GM10266 (cell line): ENCODE measurements at regions not wholly inside any gene's neighbourhood (a gene's known extent, or its start where the extent isn't known, plus 50 kb on each side); places are given as distances from the start of the nearest gene placed in this dataset.

Source experiments
- DNase-seq: peaks from one replicate; pipeline ENCODE4 v3.0.0; 2012; ENCODE audit errors: extremely low spot score
- CTCF ChIP-seq: IDR thresholded peaks from 2 replicates; pipeline ENCODE4 v1.5.1; 2012; ENCODE audit warnings: mild to moderate bottlenecking, low read depth; ENCODE audit not compliant: control insufficient read depth, insufficient read depth; ENCODE audit errors: missing control alignments

- DNase-seq: no peak
- TF ChIP-seq CTCF: no peak
Measured at GRCh38 chr7:18126281-18126680, 98.6 kb upstream of the PRPS1L1 start.

- no peak for DNase-seq
Measured at GRCh38 chr7:18128846-18129245, 101.2 kb upstream of the PRPS1L1 start.

GRCh38 chr7:18132811-18133210, 105.2 kb upstream of the PRPS1L1 start:
- DNase-seq: no peak
- no peak for TF ChIP-seq CTCF

More at GRCh38 chr7:18128846-18129245, 101.2 kb upstream of the PRPS1L1 start:
- TF ChIP-seq CTCF: no peak

- TF ChIP-seq CTCF: no peak
- DNase-seq: no peak
Measured at GRCh38 chr7:18133921-18134320, 106.3 kb upstream of the PRPS1L1 start.

- no peak for DNase-seq
- TF ChIP-seq CTCF: no peak
Measured at GRCh38 chr7:18140943-18141342, 113.3 kb upstream of the PRPS1L1 start.

- TF ChIP-seq CTCF: no peak
- DNase-seq: no peak
Measured at GRCh38 chr7:18144166-18144565, 116.5 kb upstream of the PRPS1L1 start.

GRCh38 chr7:18145160-18145559, 117.5 kb upstream of the PRPS1L1 start:
- no peak for DNase-seq
- TF ChIP-seq CTCF: no peak
